SK-N-SH (cell line): ENCODE measurements at regions not wholly inside any gene's neighbourhood (a gene's known extent, or its start where the extent isn't known, plus 50 kb on each side); places are given as distances from the start of the nearest gene placed in this dataset.

Experiments
- CTCF ChIA-PET: fragments of 300-600, 350-600 bp; formaldehyde crosslinking; extraction: SDS; loops from one replicate; lab custom pipeline; 2021; lab: Yijun Ruan, JAX
- POLR2A ChIA-PET: fragments of 350-600 bp; sonication (Branson Sonifier 250); formaldehyde crosslinking; extraction: SDS; loops from one replicate; lab custom pipeline; 2020; ENCODE audit warnings: antibody characterized with exemption, inconsistent platforms; lab: Yijun Ruan, JAX
- DNase-seq: peaks from one replicate; pipeline ENCODE4 v3.0.0; 2012
- H2AFZ ChIP-seq: fragments of 200-600 bp; sonication (generic); 2 replicates; pipeline ENCODE4 v1.8.1; 2016; ENCODE audit warnings: antibody characterized with exemption, mild to moderate bottlenecking, low read depth
- H3F3A ChIP-seq: fragments of 200-600 bp; sonication (generic); replicated peaks from 2 replicates; pipeline ENCODE3; 2016; ENCODE audit warnings: antibody characterized with exemption, mild to moderate bottlenecking; ENCODE audit not compliant: insufficient read depth
- H3K27ac ChIP-seq, 2 experiments: fragments of 200-500 bp in 1 of 2; fragments of 200-600 bp in 1 of 2; sonication (Bioruptor generic) in 1 of 2; sonication (generic), shearing (Covaris generic) in 1 of 2; 2 replicates each; pipeline versions ENCODE4 v1.5.1 to v1.6.1; 2014 to 2016; ENCODE audit warnings: low read depth in 2 of 2, inconsistent platforms in 1 of 2, low read length in 1 of 2, mild to moderate bottlenecking in 1 of 2, mixed read lengths in 1 of 2
- H3K27me3 ChIP-seq: fragments of 200-600 bp; sonication (generic), shearing (Covaris generic); 2 replicates; pipeline ENCODE4 v1.6.1; 2016; ENCODE audit warnings: mixed run types; ENCODE audit not compliant: insufficient read depth
- H3K36me3 ChIP-seq, 2 experiments: fragments of 200-500 bp in 1 of 2; fragments of 200-600 bp in 1 of 2; sonication (Bioruptor generic) in 1 of 2; sonication (generic) in 1 of 2; replicated peaks in 1 of 2; 2 replicates each; pipeline versions ENCODE3 to v1.5.1; 2014 to 2016; ENCODE audit warnings: low read length in 1 of 2, mild to moderate bottlenecking in 1 of 2; ENCODE audit not compliant: insufficient read depth in 2 of 2, control insufficient read depth in 1 of 2
- H3K4me1 ChIP-seq, 2 experiments: fragments of 200-500 bp in 1 of 2; fragments of 200-600 bp in 1 of 2; sonication (Bioruptor generic) in 1 of 2; sonication (generic), shearing (Covaris generic) in 1 of 2; 2 replicates each; pipeline versions ENCODE4 v1.5.1 to v1.6.1; 2014 to 2016; ENCODE audit warnings: low read depth in 1 of 2, low read length in 1 of 2, mixed run types in 1 of 2; ENCODE audit not compliant: insufficient read depth in 2 of 2, control insufficient read depth in 1 of 2
- H3K4me2 ChIP-seq: fragments of 200-600 bp; sonication (generic), shearing (Covaris generic); 2 replicates; pipeline ENCODE4 v1.6.1; 2017; ENCODE audit warnings: mixed run types
- H3K4me3 ChIP-seq, 2 experiments: fragments of 200-500 bp in 1 of 2; fragments of 200-600 bp in 1 of 2; sonication (Bioruptor generic) in 1 of 2; sonication (generic), shearing (Covaris generic) in 1 of 2; 2 replicates each; pipeline versions ENCODE4 v1.5.1 to v1.8.1; 2014 to 2016; ENCODE audit warnings: low read depth in 2 of 2, inconsistent platforms in 1 of 2, low read length in 1 of 2, mild to moderate bottlenecking in 1 of 2, mixed read lengths in 1 of 2, moderate library complexity in 1 of 2
- H3K79me2 ChIP-seq: fragments of 200-600 bp; sonication (generic); 2 replicates; pipeline ENCODE4 v1.8.1; 2017; ENCODE audit warnings: mild to moderate bottlenecking; ENCODE audit not compliant: insufficient read depth
- H3K9ac ChIP-seq: fragments of 200-600 bp; sonication (generic); 2 replicates; pipeline ENCODE4 v1.6.1; 2017; ENCODE audit warnings: mixed run types
- H3K9me2 ChIP-seq: fragments of 200-600 bp; sonication (generic); 2 replicates; pipeline ENCODE4 v1.6.1; 2017; ENCODE audit warnings: mixed run types
- H3K9me3 ChIP-seq: fragments of 200-600 bp; sonication (generic); 2 replicates; pipeline ENCODE4 v1.6.1; 2017; ENCODE audit warnings: mixed run types, mild to moderate bottlenecking, moderate library complexity
- H4K20me1 ChIP-seq: fragments of 200-600 bp; sonication (generic); 2 replicates; pipeline ENCODE4 v1.6.1; 2017; ENCODE audit warnings: mild to moderate bottlenecking, mixed run types; ENCODE audit not compliant: insufficient read depth
- CHD2 ChIP-seq: fragments of 150-350 bp; IDR thresholded peaks from 2 replicates; pipeline ENCODE4 v1.6.1; 2018; ENCODE audit warnings: low read length; ENCODE audit not compliant: partially characterized antibody
- ELF1 ChIP-seq: IDR thresholded peaks from 2 replicates; pipeline ENCODE4 v1.4.0; 2012
- EP300 ChIP-seq, 2 experiments: IDR thresholded peaks; 2 replicates each; pipeline versions ENCODE4 v1.4.0 to v1.6.1; 2012; ENCODE audit warnings: borderline replicate concordance in 1 of 2, low read depth in 1 of 2, low read length in 1 of 2
- EZH2phosphoT487 ChIP-seq: fragments of 200-600 bp; sonication (generic); IDR thresholded peaks from 2 replicates; pipeline ENCODE4 v1.6.1; 2017; ENCODE audit warnings: low read depth, mixed run types, mild to moderate bottlenecking, antibody characterized with exemption, moderate library complexity, borderline replicate concordance
- FOSL2 ChIP-seq: IDR thresholded peaks from 2 replicates; pipeline ENCODE4 v1.4.0; 2012; ENCODE audit warnings: low read depth, mild to moderate bottlenecking, moderate library complexity, borderline replicate concordance
- FOXJ3 ChIP-seq: sonication (generic); formaldehyde crosslinking; IDR thresholded peaks from 2 replicates; pipeline ENCODE4 v1.5.1; 2020; ENCODE audit warnings: mild to moderate bottlenecking, missing genetic modification reagents
- GABPA ChIP-seq: IDR thresholded peaks from 2 replicates; pipeline ENCODE4 v1.4.0; 2012; ENCODE audit warnings: low read depth, mild to moderate bottlenecking
- IRF3 ChIP-seq: fragments of 150-350 bp; IDR thresholded peaks from 2 replicates; pipeline ENCODE4 v1.6.1; 2016; ENCODE audit warnings: mild to moderate bottlenecking, low read depth, low read length
- MAX ChIP-seq: IDR thresholded peaks from 2 replicates; pipeline ENCODE4 v1.4.0; 2012; ENCODE audit warnings: low read depth
- MEF2A ChIP-seq: IDR thresholded peaks from 2 replicates; pipeline ENCODE4 v1.4.0; 2012; ENCODE audit warnings: low read depth, borderline replicate concordance
- NFIC ChIP-seq: IDR thresholded peaks from 2 replicates; pipeline ENCODE4 v1.4.0; 2012; ENCODE audit warnings: borderline replicate concordance
- NRF1 ChIP-seq: IDR thresholded peaks from 2 replicates; pipeline ENCODE4 v1.6.1; 2012; ENCODE audit warnings: low read depth, mild to moderate bottlenecking, low read length
- PBX3 ChIP-seq: IDR thresholded peaks from 2 replicates; pipeline ENCODE4; 2012
- POLR2AphosphoS5 ChIP-seq: IDR thresholded peaks from 2 replicates; pipeline ENCODE4 v1.6.1; 2012; ENCODE audit warnings: low read depth, low read length
- RAD21 ChIP-seq: IDR thresholded peaks from 2 replicates; pipeline ENCODE4 v1.6.1; 2012; ENCODE audit warnings: mild to moderate bottlenecking, low read length
- RCOR1 ChIP-seq: fragments of 150-350 bp; IDR thresholded peaks from 2 replicates; pipeline ENCODE4 v1.6.1; 2017; ENCODE audit warnings: antibody characterized with exemption, low read length
- RFX5 ChIP-seq: IDR thresholded peaks from 2 replicates; pipeline ENCODE4 v1.6.1; 2012; ENCODE audit warnings: mild to moderate bottlenecking, improper control_type of control experiment, low read length
- RXRA ChIP-seq: IDR thresholded peaks from 2 replicates; pipeline ENCODE4 v1.4.0; 2012; ENCODE audit warnings: low read depth, mild to moderate bottlenecking, borderline replicate concordance
- SIN3A ChIP-seq: IDR thresholded peaks from 2 replicates; pipeline ENCODE4 v1.6.1; 2012; ENCODE audit warnings: low read depth, mild to moderate bottlenecking, low read length, moderate library complexity, borderline replicate concordance
- SMC3 ChIP-seq: IDR thresholded peaks from 2 replicates; pipeline ENCODE4 v1.6.1; 2012; ENCODE audit warnings: low read depth, low read length, improper control_type of control experiment
- TAF1 ChIP-seq: IDR thresholded peaks from 2 replicates; pipeline ENCODE4 v1.6.1; 2012; ENCODE audit warnings: low read depth, mild to moderate bottlenecking, low read length, moderate library complexity, borderline replicate concordance
- TCF12 ChIP-seq: IDR thresholded peaks from 2 replicates; pipeline ENCODE4 v1.4.0; 2012
- TEAD4 ChIP-seq: IDR thresholded peaks from 2 replicates; pipeline ENCODE4 v1.4.0; 2012; ENCODE audit warnings: mild to moderate bottlenecking, borderline replicate concordance; ENCODE audit not compliant: insufficient read depth
- USF2 ChIP-seq: fragments of 150-350 bp; IDR thresholded peaks from 2 replicates; pipeline ENCODE4 v1.6.1; 2017; ENCODE audit warnings: antibody characterized with exemption, low read length, low read depth, borderline replicate concordance
- YY1 ChIP-seq: IDR thresholded peaks from 2 replicates; pipeline ENCODE4 v1.4.0; 2012; ENCODE audit warnings: low read depth, mild to moderate bottlenecking
- ZBTB33 ChIP-seq: IDR thresholded peaks from 2 replicates; pipeline ENCODE4 v1.4.0; 2012; ENCODE audit warnings: low read depth, borderline replicate concordance
- WGBS: methylation state at CpG from one replicate; pipeline ENCODE4 v1.1.6; 2017; ENCODE audit warnings: low lambda C conversion rate; 5-methylcytosine and 5-hydroxymethylcytosine counted together

- Histone ChIP-seq H3K27ac (no peak overlapping the region), H3K9me3 (no peaks in the 10 kb centered on the region)
- no peak for DNase-seq
- TF ChIP-seq NFIC, result no peak
- no peak for TF ChIP-seq TCF12
- TF ChIP-seq GABPA, result no peak
- no peak for TF ChIP-seq SMC3
- no peak for TF ChIP-seq PBX3
- TF ChIP-seq FOSL2, result no peak
- no peak for TF ChIP-seq TEAD4
- no peak for TF ChIP-seq MAX
- no peak for TF ChIP-seq USF2
- TF ChIP-seq RCOR1, result no peak
- no peak for TF ChIP-seq RAD21
- TF ChIP-seq ZBTB33, result no peak
- TF ChIP-seq FOXJ3, result no peak
- no peak for TF ChIP-seq POLR2AphosphoS5
- TF ChIP-seq NRF1, result no peak
- no peak for TF ChIP-seq YY1
- TF ChIP-seq RFX5, result no peak
- TF ChIP-seq, all 33 proteins: peak for 0
- Histone ChIP-seq H3K4me2 (no peak overlapping the region), H3K4me1 (no peaks in the 10 kb centered on the region), H3K4me3 (no peak overlapping the region), H3K27me3 (no peaks in the 10 kb centered on the region), H4K20me1 (no peaks in the 10 kb centered on the region), H3K9me2 (no peaks in the 10 kb centered on the region), H3F3A (no peaks in the 10 kb centered on the region), H2AFZ (no peak overlapping the region), H3K36me3 (no peaks in the 10 kb centered on the region), H3K79me2 (no peaks in the 10 kb centered on the region), H3K9ac (no peak overlapping the region)
- CTCF ChIA-PET, result no interaction called here
- POLR2A ChIA-PET, result no interaction called here
- 22% methylated on average over 2 of the region's 2 CpGs for WGBS
Measured at GRCh38 chr3:95707268-95707667, 1107.1 kb upstream of the EPHA6 start.

GRCh38 chr3:95710684-95711083 lies 1103.7 kb upstream of the EPHA6 start:
- Histone ChIP-seq H3K9me2 (no peaks in the 10 kb centered on the region), H4K20me1 (no peaks in the 10 kb centered on the region), H3F3A (no peaks in the 10 kb centered on the region), H3K27ac (no peak overlapping the region), H3K79me2 (no peaks in the 10 kb centered on the region), H3K4me1 (no peaks in the 10 kb centered on the region), H2AFZ (no peak overlapping the region), H3K4me2 (no peak overlapping the region), H3K36me3 (no peaks in the 10 kb centered on the region), H3K9ac (no peak overlapping the region), H3K9me3 (no peaks in the 10 kb centered on the region), H3K27me3 (no peaks in the 10 kb centered on the region), H3K4me3 (no peak overlapping the region)
- WGBS, result 14% methylated on average over 1 of the region's 1 CpG
- CTCF ChIA-PET, result no interaction called here
- DNase-seq, result no peak
- POLR2A ChIA-PET, result no interaction called here
- TF ChIP-seq MEF2A (no peak), RCOR1 (no peak), ELF1 (no peak), TEAD4 (no peak), GABPA (no peak), IRF3 (no peak), EZH2phosphoT487 (no peak), SIN3A (no peak), EP300 (IDR thresholded peaks at IDR 0.05; ENCODE audit: borderline replicate concordance in 1 of 2, low read depth in 1 of 2, low read length in 1 of 2) (no peak), TAF1 (no peak), CHD2 (no peak), RAD21 (no peak), RFX5 (no peak), TCF12 (no peak), RXRA (no peak), NFIC (no peak)
